DND-41 (cell line): ENCODE measurements at regions not wholly inside any gene's neighbourhood (a gene's known extent, or its start where the extent isn't known, plus 50 kb on each side); places are given as distances from the start of the nearest gene placed in this dataset.

ENCODE experiments used
- CTCF ChIP-seq: IDR thresholded peaks from 2 replicates; pipeline ENCODE4 v1.5.1; 2012; ENCODE audit warnings: borderline replicate concordance, low read length, moderate library complexity, mild to moderate bottlenecking; ENCODE audit not compliant: poor library complexity, severe bottlenecking; ENCODE audit errors: extremely low read depth
- EZH2 ChIP-seq: IDR thresholded peaks from 3 replicates; pipeline ENCODE4 v1.6.1; 2012; ENCODE audit warnings: borderline replicate concordance, low read depth, mild to moderate bottlenecking, moderate library complexity, low read length, inconsistent platforms; ENCODE audit not compliant: severe bottlenecking

GRCh38 chr9:22238809-22239684, 207.6 kb upstream of the DMRTA1 start:
- TF ChIP-seq CTCF = no peak
- TF ChIP-seq EZH2 = no peak
